AG04449 (cell line): ENCODE measurements at regions not wholly inside any gene's neighbourhood (a gene's known extent, or its start where the extent isn't known, plus 50 kb on each side); places are given as distances from the start of the nearest gene placed in this dataset.

Experiments
- CTCF ChIA-PET: fragments of 350-600 bp; formaldehyde crosslinking; extraction: SDS; loops from one replicate; lab custom pipeline; 2021; ENCODE audit warnings: antibody characterized with exemption; lab: Yijun Ruan, JAX
- POLR2A ChIA-PET: fragments of 400-600, 350-600 bp; formaldehyde crosslinking; extraction: SDS; loops from one replicate; lab custom pipeline; 2020; ENCODE audit warnings: antibody characterized with exemption, inconsistent platforms; lab: Yijun Ruan, JAX
- DNase-seq: peaks from one replicate; pipeline ENCODE4 v3.0.0-alpha.2; 2010; ENCODE audit warnings: low read depth, low spot score
- H3K4me3 ChIP-seq: 2 replicates; pipeline ENCODE4 v1.5.1; 2011; ENCODE audit warnings: low read depth, mild to moderate bottlenecking, control low read depth, low read length
- CTCF ChIP-seq: IDR thresholded peaks from one replicate; pipeline ENCODE4 v1.5.1; 2011; ENCODE audit warnings: mild to moderate bottlenecking, moderate library complexity, low read length, control low read depth, inconsistent platforms; ENCODE audit not compliant: insufficient read depth; ENCODE audit errors: missing control alignments

GRCh38 chr2:204065566-204065965 is 129.0 kb downstream of the ICOS start:
- no peak overlapping the region for H3K4me3 ChIP-seq
- TF ChIP-seq CTCF = no peak
- CTCF ChIA-PET = no interaction called here
- POLR2A ChIA-PET = no interaction called here
- no peak for DNase-seq

- H3K4me3 ChIP-seq = no peak overlapping the region
- no peak for TF ChIP-seq CTCF
- ChIA-PET POLR2A (no interaction called here), CTCF (no interaction called here)
- DNase-seq = no peak
These were observed 129.5 kb downstream of the ICOS start for GRCh38 chr2:204066051-204066450.

GRCh38 chr2:204069804-204070203 is 133.2 kb downstream of the ICOS start:
- ChIA-PET POLR2A (no interaction called here), CTCF (no interaction called here)
- no peak overlapping the region for H3K4me3 ChIP-seq
- DNase-seq = no peak
- TF ChIP-seq CTCF = no peak

GRCh38 chr2:204072443-204073324 is 136.1 kb downstream of the ICOS start:
- POLR2A ChIA-PET = no interaction called here
- no peak overlapping the region for H3K4me3 ChIP-seq
- no peak for TF ChIP-seq CTCF
- CTCF ChIA-PET = interaction anchor here (0.5 kb wide), 1 partner anchor 1720 kb away, joined by 4 read pairs; no protein-coding TSS in a partner anchor
- DNase-seq = no peak

GRCh38 chr2:204074456-204074855 is 137.9 kb downstream of the ICOS start:
- CTCF ChIA-PET = interaction anchor here (1.3 to 1.7 kb wide), 2 partner anchors 12 to 1874 kb away, joined by 3 to 4 read pairs; no protein-coding TSS in a partner anchor
- no peak for DNase-seq
- no peak overlapping the region for H3K4me3 ChIP-seq
- POLR2A ChIA-PET = no interaction called here
- no peak for TF ChIP-seq CTCF

- POLR2A ChIA-PET = no interaction called here
These were observed 141.6 kb downstream of the ICOS start for GRCh38 chr2:204078003-204078698.

More at GRCh38 chr2:204078003-204078698, 141.6 kb downstream of the ICOS start:
- CTCF ChIA-PET = no interaction called here
- TF ChIP-seq CTCF = no peak
- no peak overlapping the region for H3K4me3 ChIP-seq
- DNase-seq = no peak
